Endothelial cell of umbilical vein (primary cell): ENCODE measurements at regions not wholly inside any gene's neighbourhood (a gene's known extent, or its start where the extent isn't known, plus 50 kb on each side); places are given as distances from the start of the nearest gene placed in this dataset.

Experiments
- BruUV-seq: library from RNA; stranded (reverse); fragments of 400-500 nt; replicated peaks from 2 replicates; lab custom pipeline; 2021; lab: Mats Ljungman, UMichigan
- CTCF ChIA-PET: fragments of 300-600, 350-600 bp; sonication (Branson Sonifier 250); formaldehyde crosslinking; loops from one replicate; lab custom pipeline; 2021; ENCODE audit warnings: antibody characterized with exemption, inconsistent platforms; lab: Charles Lee
- POLR2A ChIA-PET: fragments of 300-600, 350-600 bp; sonication (Branson Sonifier 250); formaldehyde crosslinking; loops from one replicate; lab custom pipeline; 2021; ENCODE audit warnings: antibody characterized with exemption, inconsistent platforms; lab: Charles Lee
- DNase-seq: peaks from one replicate; pipeline ENCODE4 v3.0.0-alpha.2; 2011; ENCODE audit warnings: low read depth, low spot score
- FAIRE-seq: peaks from 2 replicates; lab custom pipeline; 2011; peaks lifted over from hg19 to GRCh38; lab: Jason Lieb, UNC
- H2AFZ ChIP-seq: 2 replicates; pipeline ENCODE4 v1.6.0; 2012; ENCODE audit warnings: low read depth, low read length, control low read depth, inconsistent platforms
- H3K27ac ChIP-seq: 2 replicates; pipeline ENCODE4 v1.5.1; 2011; ENCODE audit warnings: low read depth, mild to moderate bottlenecking, control low read depth, low read length, moderate library complexity; ENCODE audit not compliant: insufficient read depth
- H3K27me3 ChIP-seq, 2 experiments: 2 replicates each; pipeline versions ENCODE4 v1.6.0 to v1.6.1; 2011; ENCODE audit warnings: low read length in 2 of 2, mixed read lengths in 1 of 2; ENCODE audit not compliant: control insufficient read depth in 2 of 2, insufficient read depth in 2 of 2
- H3K36me3 ChIP-seq, 2 experiments: 2 replicates in 1 of 2; 3 replicates in 1 of 2; pipeline ENCODE4 v1.5.1; 2011; ENCODE audit warnings: low read length in 2 of 2, mild to moderate bottlenecking in 1 of 2, moderate library complexity in 1 of 2; ENCODE audit not compliant: control insufficient read depth in 2 of 2, insufficient read depth in 2 of 2; ENCODE audit errors: extremely low read depth in 1 of 2
- H3K4me1 ChIP-seq: 3 replicates; pipeline ENCODE4 v1.5.1; 2011; ENCODE audit warnings: mild to moderate bottlenecking, low read length; ENCODE audit not compliant: control insufficient read depth, insufficient read depth; ENCODE audit errors: extremely low read depth
- H3K4me2 ChIP-seq: 2 replicates; pipeline ENCODE4 v1.6.1; 2011; ENCODE audit warnings: low read length, control low read depth, mixed read lengths; ENCODE audit not compliant: insufficient read depth
- H3K4me3 ChIP-seq, 3 experiments: fragments of 200-600 bp in 1 of 3; sonication (generic), shearing (Covaris generic) in 1 of 3; replicated peaks in 1 of 3; 2 replicates each; pipeline ENCODE4 v1.5.1; 2011 to 2016; ENCODE audit warnings: control low read depth in 3 of 3, low read length in 3 of 3, mild to moderate bottlenecking in 2 of 3, inconsistent platforms in 1 of 3, low read depth in 1 of 3, moderate library complexity in 1 of 3; ENCODE audit not compliant: insufficient read depth in 1 of 3
- H3K79me2 ChIP-seq: 2 replicates; pipeline ENCODE4 v1.6.0; 2012; ENCODE audit warnings: low read length, inconsistent platforms; ENCODE audit not compliant: control insufficient read depth, insufficient read depth
- H3K9ac ChIP-seq: replicated peaks from 2 replicates; pipeline ENCODE3; 2011; ENCODE audit warnings: low read length, control low read depth; ENCODE audit not compliant: insufficient read depth; ENCODE audit errors: extremely low read depth
- H3K9me1 ChIP-seq: replicated peaks from 3 replicates; pipeline ENCODE4 v1.6.0; 2011; ENCODE audit warnings: mild to moderate bottlenecking, low read length; ENCODE audit not compliant: control insufficient read depth, insufficient read depth; ENCODE audit errors: extremely low read depth
- H3K9me3 ChIP-seq: replicated peaks from 2 replicates; pipeline ENCODE4 v1.5.1; 2012; ENCODE audit warnings: low read length, inconsistent platforms; ENCODE audit not compliant: control insufficient read depth, insufficient read depth
- H4K20me1 ChIP-seq: replicated peaks from 2 replicates; pipeline ENCODE3; 2011; ENCODE audit warnings: mild to moderate bottlenecking, low read length; ENCODE audit not compliant: control insufficient read depth, insufficient read depth; ENCODE audit errors: extremely low read depth
- CTCF ChIP-seq, 2 donors: IDR thresholded peaks; 1 replicate in 1 of 2; 2 replicates in 1 of 2; pipeline ENCODE4 v1.5.1; 2011; ENCODE audit warnings: low read length in 2 of 2, mild to moderate bottlenecking in 2 of 2, moderate library complexity in 2 of 2, control low read depth in 1 of 2, inconsistent platforms in 1 of 2, low read depth in 1 of 2; ENCODE audit not compliant: insufficient read depth in 1 of 2; ENCODE audit errors: extremely low read depth in 1 of 2
- EZH2 ChIP-seq: IDR thresholded peaks from 2 replicates; pipeline ENCODE4 v1.6.1; 2012; ENCODE audit warnings: borderline replicate concordance, low read depth, mild to moderate bottlenecking, moderate library complexity, low read length, inconsistent platforms; ENCODE audit not compliant: severe bottlenecking
- FOS ChIP-seq: IDR thresholded peaks from 2 replicates; pipeline ENCODE4 v1.6.1; 2011; ENCODE audit warnings: mild to moderate bottlenecking, low read length, moderate library complexity, borderline replicate concordance; ENCODE audit not compliant: insufficient read depth
- GATA2 ChIP-seq: IDR thresholded peaks from 2 replicates; pipeline ENCODE4 v1.7.0; 2011; ENCODE audit warnings: low read depth, mild to moderate bottlenecking, moderate library complexity, mixed read lengths, low read length; ENCODE audit not compliant: insufficient read length, insufficient read depth
- JUN ChIP-seq: IDR thresholded peaks from 2 replicates; pipeline ENCODE4 v1.6.1; 2011; ENCODE audit warnings: borderline replicate concordance, low read depth; ENCODE audit not compliant: insufficient read length, insufficient read depth
- MAX ChIP-seq: IDR thresholded peaks from 2 replicates; pipeline ENCODE4 v1.6.1; 2011; ENCODE audit not compliant: insufficient read depth, insufficient read length
- MYC ChIP-seq: IDR thresholded peaks from one replicate; pipeline ENCODE4 v1.6.1; 2011; ENCODE audit warnings: mild to moderate bottlenecking, low read depth, low read length
- POLR2A ChIP-seq: IDR thresholded peaks from 2 replicates; pipeline ENCODE4 v1.6.1; 2012; ENCODE audit warnings: low read depth, mild to moderate bottlenecking, control low read depth, low read length
- POLR2AphosphoS5 ChIP-seq: IDR thresholded peaks from 2 replicates; pipeline ENCODE4 v1.6.1; 2012; ENCODE audit warnings: low read depth, mild to moderate bottlenecking, control low read depth, low read length, moderate library complexity; ENCODE audit not compliant: insufficient read depth
- dilution Hi-C: fragments of 300-500 bp; cut with MboI; formaldehyde crosslinking; loops from one replicate; pipeline ENCODE4 v1.15.0; 2019; ENCODE audit warnings: low sequenced_read_pairs; ENCODE audit not compliant: extremely low pct_ligation_motif_present
- intact Hi-C: fragments of 100-400 bp; cut with micrococcal nuclease; formaldehyde crosslinking; loops from one replicate; pipeline ENCODE4 v1.10.0; 2022

GRCh38 chr5:82734347-82734746, 342.8 kb downstream of the TMEM167A start:
- H4K20me1 ChIP-seq: no peaks in the 10 kb centered on the region
- intact Hi-C loops: no loop called here
- H3K4me2 ChIP-seq: no peak overlapping the region
- peaks cover 4% of the 10 kb centered on the region for H3K4me1 ChIP-seq
- H2AFZ ChIP-seq: no peak overlapping the region
- no peaks in the 10 kb centered on the region for H3K9me3 ChIP-seq
- CTCF ChIA-PET: interaction anchor here (0.6 kb wide), 1 partner anchor 61 kb away, joined by 3 read pairs; no protein-coding TSS in a partner anchor
- H3K4me3 ChIP-seq: no peak overlapping the region
- BruUV-seq: no TSS peak
- H3K27me3 ChIP-seq: peaks cover 4% of the 10 kb centered on the region in 2 experiments
- FAIRE-seq (no peak), DNase-seq (no peak)
- POLR2A ChIA-PET: no interaction called here
- dilution Hi-C loops: no loop called here
- TF ChIP-seq EZH2: no peak
- no peak for TF ChIP-seq MYC
- no peak for TF ChIP-seq JUN
- TF ChIP-seq GATA2: no peak
- no peak for TF ChIP-seq CTCF (IDR thresholded peaks at IDR 0.05; ENCODE audit: extremely low read depth in 1 of 2, insufficient read depth in 1 of 2, low read depth in 1 of 2, low read length in 2 of 2)
- no peak for TF ChIP-seq MAX
- no peak for TF ChIP-seq POLR2AphosphoS5
- no peak for TF ChIP-seq FOS
- no peak for TF ChIP-seq POLR2A
- H3K9ac ChIP-seq: no peak overlapping the region
- no peak overlapping the region for H3K27ac ChIP-seq
- H3K79me2 ChIP-seq: no peaks in the 10 kb centered on the region
- H3K36me3 ChIP-seq: no peaks in the 10 kb centered on the region
- no peaks in the 10 kb centered on the region for H3K9me1 ChIP-seq
